CD14-positive monocyte (primary cell): ENCODE measurements at regions not wholly inside any gene's neighbourhood (a gene's known extent, or its start where the extent isn't known, plus 50 kb on each side); places are given as distances from the start of the nearest gene placed in this dataset.

Source experiments
- DNase-seq, 3 donors: peaks; one replicate each; pipeline ENCODE4 v3.0.0-alpha.2; 2011 to 2022
- H2AFZ ChIP-seq: 2 replicates; pipeline ENCODE4 v1.6.0; 2012; ENCODE audit warnings: mild to moderate bottlenecking, low read depth, low read length, inconsistent platforms; ENCODE audit not compliant: insufficient read depth, poor library complexity, severe bottlenecking
- H3K27ac ChIP-seq, 2 donors: 1 replicate in 1 of 2; 2 replicates in 1 of 2; pipeline ENCODE4 v1.5.1; 2012 to 2013; ENCODE audit warnings: low read length in 2 of 2, control low read depth in 1 of 2, inconsistent platforms in 1 of 2, low read depth in 1 of 2, mild to moderate bottlenecking in 1 of 2
- H3K27me3 ChIP-seq, 2 donors: one replicate each; pipeline versions ENCODE4 v1.6.0 to v1.6.1; 2011 to 2013; ENCODE audit warnings: low read length in 2 of 2; ENCODE audit not compliant: control insufficient read depth in 2 of 2, insufficient read depth in 2 of 2
- H3K36me3 ChIP-seq, 2 donors: replicated peaks in 1 of 2; 1 replicate in 1 of 2; 2 replicates in 1 of 2; pipeline versions ENCODE4 v1.5.1 to v1.6.1; 2012 to 2013; ENCODE audit warnings: low read length in 2 of 2, control low read depth in 1 of 2, inconsistent platforms in 1 of 2, mild to moderate bottlenecking in 1 of 2; ENCODE audit not compliant: insufficient read depth in 2 of 2, control insufficient read depth in 1 of 2
- H3K4me1 ChIP-seq, 2 donors: 1 replicate in 1 of 2; 2 replicates in 1 of 2; pipeline versions ENCODE4 v1.5.1 to v1.6.1; 2012 to 2013; ENCODE audit warnings: low read length in 2 of 2, control low read depth in 1 of 2, inconsistent platforms in 1 of 2, mild to moderate bottlenecking in 1 of 2, moderate library complexity in 1 of 2; ENCODE audit not compliant: insufficient read depth in 2 of 2, control insufficient read depth in 1 of 2
- H3K4me2 ChIP-seq: replicated peaks from 2 replicates; pipeline ENCODE3; 2012; ENCODE audit warnings: low read length, moderate library complexity, mild to moderate bottlenecking; ENCODE audit not compliant: poor library complexity, severe bottlenecking; ENCODE audit errors: extremely low read depth
- H3K4me3 ChIP-seq, 3 experiments: fragments of 200-600 bp in 1 of 3; sonication (generic) in 1 of 3; replicated peaks in 1 of 3; 1 replicate in 2 of 3; 2 replicates in 1 of 3; pipeline ENCODE4 v1.5.1; 2011 to 2013; ENCODE audit warnings: low read length in 3 of 3, mild to moderate bottlenecking in 3 of 3, control low read depth in 2 of 3, low read depth in 2 of 3, inconsistent platforms in 1 of 3, moderate library complexity in 1 of 3
- H3K79me2 ChIP-seq: 2 replicates; pipeline ENCODE4 v1.6.0; 2012; ENCODE audit warnings: mild to moderate bottlenecking, control low read depth, inconsistent platforms, low read length, moderate library complexity; ENCODE audit not compliant: insufficient read depth
- H3K9ac ChIP-seq: 2 replicates; pipeline ENCODE4 v1.6.0; 2017; ENCODE audit warnings: low read length, mild to moderate bottlenecking; ENCODE audit not compliant: insufficient read depth, poor library complexity, severe bottlenecking
- H3K9me3 ChIP-seq, 2 donors: replicated peaks in 1 of 2; 1 replicate in 1 of 2; 2 replicates in 1 of 2; pipeline versions ENCODE4 v1.5.1 to v1.6.1; 2012 to 2013; ENCODE audit warnings: low read length in 2 of 2, control low read depth in 1 of 2; ENCODE audit not compliant: control insufficient read depth in 1 of 2, insufficient read depth in 1 of 2
- H4K20me1 ChIP-seq: 2 replicates; pipeline ENCODE4 v1.6.0; 2012; ENCODE audit warnings: mild to moderate bottlenecking, low read length, control low read depth, moderate library complexity; ENCODE audit not compliant: insufficient read depth
- H3K27ac Mint-ChIP-seq, 7 donors: one replicate each; pipeline ENCODE4 v1.8.0; 2020; ENCODE audit warnings: mild to moderate bottlenecking in 7 of 7, mixed read lengths in 7 of 7, moderate library complexity in 6 of 7, inconsistent platforms in 2 of 7
- H3K27me3 Mint-ChIP-seq, 3 donors: one replicate each; pipeline ENCODE4 v1.8.0; 2021 to 2022; ENCODE audit warnings: low read depth in 3 of 3, mild to moderate bottlenecking in 3 of 3, mixed read lengths in 3 of 3, moderate library complexity in 3 of 3, inconsistent platforms in 1 of 3
- H3K36me3 Mint-ChIP-seq, 2 donors: one replicate each; pipeline ENCODE4 v1.8.0; 2020; ENCODE audit warnings: mixed read lengths in 2 of 2, inconsistent platforms in 1 of 2, mild to moderate bottlenecking in 1 of 2
- H3K4me1 Mint-ChIP-seq: one replicate; pipeline ENCODE4 v1.8.0; 2020; ENCODE audit warnings: mild to moderate bottlenecking, mixed read lengths
- H3K4me3 Mint-ChIP-seq, 2 donors: one replicate each; pipeline ENCODE4 v1.8.0; 2020; ENCODE audit warnings: mild to moderate bottlenecking in 2 of 2, mixed read lengths in 2 of 2, moderate library complexity in 1 of 2
- H3K9me3 Mint-ChIP-seq, 7 donors: one replicate each; pipeline ENCODE4 v1.8.0; 2020 to 2022; ENCODE audit warnings: mixed read lengths in 7 of 7, mild to moderate bottlenecking in 6 of 7, moderate library complexity in 6 of 7, inconsistent platforms in 2 of 7
- whole genome bisulfite sequencing: methylation state at CpG from one replicate; pipeline ENCODE4 v1.1.5; 2013; ENCODE audit warnings: missing lambda C conversion rate; ENCODE audit not compliant: insufficient coverage; 5-methylcytosine and 5-hydroxymethylcytosine counted together
- intact Hi-C, 2 donors: fragments of 100-400 bp; cut with micrococcal nuclease; formaldehyde crosslinking; loops; one replicate each; pipeline versions ENCODE4 v1.15.0 to v1.15.1; 2023
- TF ChIP-seq, protein P1 (sequence below): fragments of 200-600 bp; IDR thresholded peaks from one replicate; pipeline ENCODE4 v1.8.0; 2022; ENCODE audit warnings: antibody characterized with exemption, mild to moderate bottlenecking

DNA sequence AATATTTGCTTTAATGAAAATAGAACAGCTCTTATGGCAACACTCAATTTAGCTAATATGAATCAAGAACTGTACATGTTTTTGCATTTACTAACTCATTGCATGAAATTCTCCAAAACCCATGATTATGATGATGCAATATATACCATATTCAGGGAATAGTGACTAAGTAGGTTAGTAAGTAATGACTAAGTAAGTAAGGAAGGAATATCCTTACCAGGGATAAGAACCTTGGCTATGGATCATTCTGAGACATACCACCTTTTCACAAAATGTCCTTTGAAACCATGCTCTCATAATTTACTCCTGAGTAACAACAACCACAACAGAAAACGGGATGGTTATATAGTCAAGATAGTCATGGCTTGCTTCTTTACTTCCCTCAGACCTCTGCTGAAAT, 1513.0 kb downstream of the STIM2 start:
- no peak overlapping the region for H3K4me2 ChIP-seq
- no peak overlapping the region for H3K4me3 ChIP-seq
- TF ChIP-seq, protein P1, sequence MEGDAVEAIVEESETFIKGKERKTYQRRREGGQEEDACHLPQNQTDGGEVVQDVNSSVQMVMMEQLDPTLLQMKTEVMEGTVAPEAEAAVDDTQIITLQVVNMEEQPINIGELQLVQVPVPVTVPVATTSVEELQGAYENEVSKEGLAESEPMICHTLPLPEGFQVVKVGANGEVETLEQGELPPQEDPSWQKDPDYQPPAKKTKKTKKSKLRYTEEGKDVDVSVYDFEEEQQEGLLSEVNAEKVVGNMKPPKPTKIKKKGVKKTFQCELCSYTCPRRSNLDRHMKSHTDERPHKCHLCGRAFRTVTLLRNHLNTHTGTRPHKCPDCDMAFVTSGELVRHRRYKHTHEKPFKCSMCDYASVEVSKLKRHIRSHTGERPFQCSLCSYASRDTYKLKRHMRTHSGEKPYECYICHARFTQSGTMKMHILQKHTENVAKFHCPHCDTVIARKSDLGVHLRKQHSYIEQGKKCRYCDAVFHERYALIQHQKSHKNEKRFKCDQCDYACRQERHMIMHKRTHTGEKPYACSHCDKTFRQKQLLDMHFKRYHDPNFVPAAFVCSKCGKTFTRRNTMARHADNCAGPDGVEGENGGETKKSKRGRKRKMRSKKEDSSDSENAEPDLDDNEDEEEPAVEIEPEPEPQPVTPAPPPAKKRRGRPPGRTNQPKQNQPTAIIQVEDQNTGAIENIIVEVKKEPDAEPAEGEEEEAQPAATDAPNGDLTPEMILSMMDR: no peak
- intact Hi-C loops: no loop called here
- H4K20me1 ChIP-seq: no peaks in the 10 kb centered on the region
- no peaks in the 10 kb centered on the region for H3K27me3 ChIP-seq
- H3K9ac ChIP-seq: no peak overlapping the region
- Mint-ChIP-seq H3K36me3 (no peaks in the 10 kb centered on the region), H3K27me3 (no peaks in the 10 kb centered on the region), H3K4me3 (no peak overlapping the region), H3K27ac (no peak overlapping the region), H3K4me1 (no peaks in the 10 kb centered on the region), H3K9me3 (peaks cover 0 to 5% (median 1%) of the 10 kb centered on the region in 7 donors)
- no peaks in the 10 kb centered on the region for H3K36me3 ChIP-seq
- H3K4me1 ChIP-seq: no peaks in the 10 kb centered on the region
- H2AFZ ChIP-seq: no peak overlapping the region
- WGBS: no CpG with 5 or more reads among the region's 1 CpG
- H3K79me2 ChIP-seq: no peaks in the 10 kb centered on the region
- DNase-seq: no peak
- H3K27ac ChIP-seq: no peak overlapping the region
- H3K9me3 ChIP-seq: no peaks in the 10 kb centered on the region

DNA sequence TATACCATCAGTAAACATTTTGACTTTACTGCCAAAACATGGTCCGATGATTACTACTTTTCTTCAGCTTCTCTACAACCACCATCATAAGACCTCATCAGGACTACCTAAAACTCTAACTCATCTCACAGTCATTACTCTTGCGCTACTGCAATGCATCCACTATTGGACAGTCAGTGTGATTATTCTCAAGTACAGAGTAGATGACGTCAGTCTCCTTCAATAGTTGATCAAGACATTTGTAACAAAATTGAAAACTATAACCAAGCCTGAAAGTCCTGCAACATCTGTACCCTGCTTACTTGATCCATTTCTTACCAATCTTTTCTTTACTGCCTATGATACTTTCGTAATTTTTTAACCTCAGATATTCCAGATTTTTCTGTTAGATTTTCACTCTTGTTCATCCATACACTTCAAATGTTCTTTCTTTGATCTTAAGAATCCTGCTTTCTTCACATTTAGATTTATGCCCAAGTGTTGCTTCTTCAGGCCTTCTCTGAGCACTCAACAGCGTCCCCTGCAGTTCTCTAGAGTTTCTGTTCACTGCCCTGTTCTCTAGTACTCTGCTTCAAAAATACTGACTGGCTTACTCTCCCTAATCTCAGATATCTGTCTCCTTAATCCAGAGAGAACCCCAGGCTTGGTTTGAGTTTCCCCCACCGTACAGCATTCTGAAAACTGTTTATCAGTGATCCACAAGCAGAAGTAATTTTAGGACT, 1517.6 kb downstream of the STIM2 start:
- Mint-ChIP-seq H3K4me1 (no peaks in the 10 kb centered on the region), H3K27me3 (no peaks in the 10 kb centered on the region), H3K27ac (peak overlapping the region in 1 of 7 donors; percentile 41), H3K36me3 (no peaks in the 10 kb centered on the region), H3K4me3 (no peak overlapping the region), H3K9me3 (peaks cover 0 to 5% (median 0%) of the 10 kb centered on the region in 7 donors)
- Histone ChIP-seq H3K36me3 (no peaks in the 10 kb centered on the region), H2AFZ (no peak overlapping the region), H3K4me1 (no peaks in the 10 kb centered on the region), H3K27me3 (no peaks in the 10 kb centered on the region), H3K9me3 (no peaks in the 10 kb centered on the region), H3K27ac (no peak overlapping the region), H4K20me1 (no peaks in the 10 kb centered on the region), H3K4me2 (no peak overlapping the region), H3K9ac (no peak overlapping the region), H3K4me3 (no peak overlapping the region), H3K79me2 (no peaks in the 10 kb centered on the region)
- WGBS: 82% methylated on average over 3 of the region's 6 CpGs
- DNase-seq: no peak
- TF ChIP-seq, protein P1: no peak
- intact Hi-C loops: no loop called here
